Upper lobe of left lung (tissue), 6 donors: ENCODE measurements at regions not wholly inside any gene's neighbourhood (a gene's known extent, or its start where the extent isn't known, plus 50 kb on each side); places are given as distances from the start of the nearest gene placed in this dataset.

ENCODE experiments used
- ATAC-seq, 2 donors: fragments of 200-7000 bp; cut with Tn5 transposase; one replicate each; pipeline ENCODE4 v1.9.1; 2022; ENCODE audit warnings: mild to moderate bottlenecking in 2 of 2, moderate library complexity in 2 of 2; ENCODE audit not compliant: low FRiP score in 2 of 2
- DNase-seq, 2 donors: peaks; one replicate each; pipeline ENCODE4 v3.0.0-alpha.2; 2019 to 2020
- H3K27ac ChIP-seq, 4 donors: fragments of 200-600 bp; sonication (generic); one replicate each; pipeline ENCODE4 v1.5.1; 2016 to 2019
- H3K27me3 ChIP-seq, 4 donors: fragments of 200-600 bp; sonication (generic); one replicate each; pipeline ENCODE4 v1.5.1; 2017 to 2019
- H3K36me3 ChIP-seq, 4 donors: fragments of 200-600 bp; sonication (generic); one replicate each; pipeline ENCODE4 v1.5.1; 2016 to 2019
- H3K4me1 ChIP-seq, 4 donors: fragments of 200-600 bp; sonication (generic); one replicate each; pipeline ENCODE4 v1.5.1; 2018 to 2019
- H3K4me3 ChIP-seq, 4 donors: fragments of 200-600 bp; sonication (generic); one replicate each; pipeline ENCODE4 v1.5.1; 2017 to 2019; ENCODE audit warnings: mild to moderate bottlenecking in 2 of 4, moderate library complexity in 1 of 4
- H3K9me3 ChIP-seq, 4 donors: fragments of 200-600 bp; sonication (generic); one replicate each; pipeline ENCODE4 v1.5.1; 2018 to 2019
- CTCF ChIP-seq, 6 experiments: fragments of 450-650 bp in 4 of 6; fragments of 200-600 bp in 2 of 6; sonication (generic) in 2 of 6; IDR thresholded peaks; one replicate each; pipeline ENCODE4 v1.5.1; 2016 to 2019; ENCODE audit warnings: antibody characterized with exemption in 6 of 6
- EP300 ChIP-seq, 4 donors: sonication (generic); formaldehyde crosslinking; IDR thresholded peaks; one replicate each; pipeline ENCODE4 v1.5.1; 2017; ENCODE audit warnings: antibody characterized with exemption in 4 of 4, control low read depth in 2 of 4
- POLR2A ChIP-seq, 4 donors: fragments of 450-650 bp; IDR thresholded peaks; one replicate each; pipeline ENCODE4 v1.5.1; 2016 to 2017; ENCODE audit warnings: antibody characterized with exemption in 4 of 4, mild to moderate bottlenecking in 2 of 4
- POLR2AphosphoS5 ChIP-seq, 2 donors: sonication (generic); formaldehyde crosslinking; IDR thresholded peaks; one replicate each; pipeline ENCODE4 v1.5.1; 2017; ENCODE audit warnings: antibody characterized with exemption in 2 of 2
- WGBS, 2 donors: methylation state at CpG; one replicate each; pipeline ENCODE4 v1.1.5; 2017 to 2018; 5-methylcytosine and 5-hydroxymethylcytosine counted together
- donor health status: DM: no; HTN: no; CAD: no; lungs with moderate emphysema.
- donor health status: DM: no; HTN: yes; CAD: no; lungs with severe emphysema.

- no peak overlapping the region for H3K27ac ChIP-seq
- no peak for DNase-seq
- ATAC-seq = no peak
- no peaks in the 10 kb centered on the region for H3K36me3 ChIP-seq
- no peak for TF ChIP-seq EP300 (IDR thresholded peaks at IDR 0.05)
- no peak for TF ChIP-seq POLR2A (IDR thresholded peaks at IDR 0.05)
- no peak for TF ChIP-seq POLR2AphosphoS5 (IDR thresholded peaks at IDR 0.05)
- TF ChIP-seq CTCF (IDR thresholded peaks at IDR 0.05) = no peak
- H3K4me3 ChIP-seq = no peak overlapping the region
- 68 to 71% methylated on average over 2 of the region's 2 CpGs for WGBS, 2 donors
- H3K4me1 ChIP-seq = no peaks in the 10 kb centered on the region
- no peaks in the 10 kb centered on the region for H3K9me3 ChIP-seq
- no peaks in the 10 kb centered on the region for H3K27me3 ChIP-seq
Measured at GRCh38 chr2:158917121-158917520, 51.3 kb upstream of the TANC1 start.

- ATAC-seq (no peak), DNase-seq (no peak)
- no peaks in the 10 kb centered on the region for H3K36me3 ChIP-seq
- no peak overlapping the region for H3K27ac ChIP-seq
- H3K27me3 ChIP-seq = no peaks in the 10 kb centered on the region
- H3K4me1 ChIP-seq = no peaks in the 10 kb centered on the region
- no peaks in the 10 kb centered on the region for H3K9me3 ChIP-seq
- H3K4me3 ChIP-seq = no peak overlapping the region
- TF ChIP-seq CTCF (IDR thresholded peaks at IDR 0.05) = no peak
- no peak for TF ChIP-seq EP300 (IDR thresholded peaks at IDR 0.05)
- no peak for TF ChIP-seq POLR2AphosphoS5 (IDR thresholded peaks at IDR 0.05)
- no peak for TF ChIP-seq POLR2A (IDR thresholded peaks at IDR 0.05)
Measured at GRCh38 chr2:158918452-158918851, 50.0 kb upstream of the TANC1 start.
